Duodenal mucosa (tissue), 2 donors: ENCODE measurements at regions not wholly inside any gene's neighbourhood (a gene's known extent, or its start where the extent isn't known, plus 50 kb on each side); places are given as distances from the start of the nearest gene placed in this dataset.

Experiments used
- H3K27ac ChIP-seq: one replicate; pipeline ENCODE4 v1.7.0; 2013; ENCODE audit warnings: low read depth, low read length
- H3K27me3 ChIP-seq, 2 donors: one replicate each; pipeline ENCODE4 v1.7.0; 2013; ENCODE audit warnings: low read length in 2 of 2, control low read depth in 1 of 2; ENCODE audit not compliant: insufficient read depth in 2 of 2, control insufficient read depth in 1 of 2
- H3K36me3 ChIP-seq, 2 donors: one replicate each; pipeline ENCODE4 v1.7.0; 2013; ENCODE audit warnings: low read length in 2 of 2, control low read depth in 1 of 2; ENCODE audit not compliant: insufficient read depth in 2 of 2, control insufficient read depth in 1 of 2
- H3K4me1 ChIP-seq, 2 donors: one replicate each; pipeline ENCODE4 v1.7.0; 2013; ENCODE audit warnings: low read length in 2 of 2, control low read depth in 1 of 2; ENCODE audit not compliant: insufficient read depth in 2 of 2, control insufficient read depth in 1 of 2
- H3K4me3 ChIP-seq, 2 donors: one replicate each; pipeline ENCODE4 v1.7.0; 2013; ENCODE audit warnings: low read length in 2 of 2, low read depth in 1 of 2
- H3K9ac ChIP-seq, 2 donors: one replicate each; pipeline ENCODE4 v1.7.0; 2013; ENCODE audit warnings: low read length in 2 of 2, low read depth in 1 of 2
- H3K9me3 ChIP-seq, 2 donors: one replicate each; pipeline ENCODE4 v1.7.0; 2013; ENCODE audit warnings: low read length in 2 of 2, control low read depth in 1 of 2; ENCODE audit not compliant: control insufficient read depth in 1 of 2

DNA sequence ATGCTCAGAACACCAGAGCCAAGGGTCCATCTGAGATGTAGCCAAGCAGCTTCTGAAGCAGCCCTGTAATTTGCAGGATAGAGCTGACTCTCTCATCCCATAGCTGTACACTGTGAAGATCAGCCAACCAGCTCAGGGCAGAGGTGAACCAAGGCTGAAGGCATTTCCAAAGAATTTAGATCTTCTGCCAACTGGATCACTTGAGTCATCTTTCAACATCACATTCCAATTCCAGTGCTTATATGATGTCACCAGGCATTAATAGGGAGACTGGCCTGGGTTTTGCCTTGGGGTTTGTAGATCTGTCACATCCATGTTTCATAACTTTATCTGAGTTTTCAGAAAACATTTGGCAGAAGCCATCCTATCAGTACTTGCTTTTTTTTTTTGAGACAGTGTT lies 98.2 kb downstream of the NR2F2 start:
- Histone ChIP-seq H3K9me3 (no peaks in the 10 kb centered on the region), H3K36me3 (no peaks in the 10 kb centered on the region), H3K9ac (no peak overlapping the region), H3K27me3 (peaks cover 0 to 7% of the 10 kb centered on the region in 2 donors), H3K4me1 (no peaks in the 10 kb centered on the region), H3K27ac (no peak overlapping the region), H3K4me3 (no peak overlapping the region)

DNA sequence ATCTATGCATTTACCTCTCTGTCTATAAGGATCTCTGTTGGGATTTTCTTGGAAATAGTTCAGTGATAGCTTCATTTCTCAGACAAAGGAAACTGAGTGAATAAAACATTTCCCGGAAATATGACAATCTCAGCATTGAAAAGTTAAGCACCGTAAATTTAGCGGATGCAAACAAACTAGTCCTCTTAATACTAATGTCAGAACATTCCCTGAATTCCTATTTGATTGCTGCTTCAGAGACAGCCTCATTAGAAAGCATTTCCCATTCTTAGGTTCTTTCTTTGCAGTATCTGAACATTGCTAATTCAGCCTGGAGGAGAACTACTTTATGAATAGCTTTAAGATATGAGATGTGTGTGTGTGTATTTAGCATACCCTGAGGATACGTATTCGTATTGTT lies 101.3 kb downstream of the NR2F2 start:
- H3K9me3 ChIP-seq: no peaks in the 10 kb centered on the region
- no peak overlapping the region for H3K27ac ChIP-seq
- no peaks in the 10 kb centered on the region for H3K36me3 ChIP-seq
- no peaks in the 10 kb centered on the region for H3K4me1 ChIP-seq
- H3K4me3 ChIP-seq: no peak overlapping the region
- peaks cover 0 to 3% of the 10 kb centered on the region in 2 donors for H3K27me3 ChIP-seq
- H3K9ac ChIP-seq: no peak overlapping the region

DNA sequence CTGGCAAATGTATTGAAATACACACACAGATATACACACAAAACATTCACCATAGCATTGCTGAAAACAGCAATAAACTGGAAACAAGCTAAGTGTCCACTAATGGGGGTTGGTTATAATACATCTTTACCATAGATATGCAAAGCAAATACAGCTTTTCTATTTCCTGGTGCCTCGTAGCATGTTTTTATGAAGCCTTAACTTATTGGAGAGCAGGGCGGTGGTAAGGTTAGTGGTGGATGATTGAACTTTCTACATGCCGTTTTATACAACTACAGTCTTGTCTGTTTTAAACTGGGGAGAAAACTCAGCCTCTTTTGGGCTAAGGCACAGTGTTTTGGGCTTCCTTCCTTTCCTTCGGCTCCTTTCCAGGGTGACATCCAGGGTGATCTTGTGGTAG lies 104.5 kb downstream of the NR2F2 start:
- no peak overlapping the region for H3K27ac ChIP-seq

DNA sequence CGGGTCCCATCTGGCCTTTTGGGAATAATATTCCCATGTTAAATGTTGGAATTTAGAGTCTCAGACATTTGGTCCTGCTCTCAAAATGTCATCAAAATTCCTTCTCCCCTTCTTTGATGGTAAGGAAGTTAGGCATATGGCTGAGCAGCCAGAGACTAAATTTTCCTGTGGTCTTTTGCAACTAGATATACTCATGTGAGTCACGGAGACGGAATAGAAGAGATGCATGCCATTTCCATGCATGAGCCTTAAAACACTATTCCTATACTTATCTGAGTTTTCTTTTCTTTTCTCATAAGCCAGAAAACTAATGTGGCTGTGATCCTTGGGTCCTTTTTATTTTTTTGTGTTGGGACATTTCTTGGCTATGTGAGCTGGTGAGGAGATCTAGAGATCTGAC lies 105.3 kb downstream of the NR2F2 start:
- Histone ChIP-seq H3K27me3 (peaks cover 0 to 3% of the 10 kb centered on the region in 2 donors), H3K36me3 (no peaks in the 10 kb centered on the region), H3K9ac (no peak overlapping the region), H3K27ac (no peak overlapping the region), H3K9me3 (no peaks in the 10 kb centered on the region), H3K4me3 (no peak overlapping the region), H3K4me1 (no peaks in the 10 kb centered on the region)

More for the DNA sequence above, 104.5 kb downstream of the NR2F2 start:
- no peaks in the 10 kb centered on the region for H3K4me1 ChIP-seq
- no peaks in the 10 kb centered on the region for H3K36me3 ChIP-seq
- H3K4me3 ChIP-seq: no peak overlapping the region
- peaks cover 0 to 3% of the 10 kb centered on the region in 2 donors for H3K27me3 ChIP-seq
- H3K9me3 ChIP-seq: no peaks in the 10 kb centered on the region
- no peak overlapping the region for H3K9ac ChIP-seq

DNA sequence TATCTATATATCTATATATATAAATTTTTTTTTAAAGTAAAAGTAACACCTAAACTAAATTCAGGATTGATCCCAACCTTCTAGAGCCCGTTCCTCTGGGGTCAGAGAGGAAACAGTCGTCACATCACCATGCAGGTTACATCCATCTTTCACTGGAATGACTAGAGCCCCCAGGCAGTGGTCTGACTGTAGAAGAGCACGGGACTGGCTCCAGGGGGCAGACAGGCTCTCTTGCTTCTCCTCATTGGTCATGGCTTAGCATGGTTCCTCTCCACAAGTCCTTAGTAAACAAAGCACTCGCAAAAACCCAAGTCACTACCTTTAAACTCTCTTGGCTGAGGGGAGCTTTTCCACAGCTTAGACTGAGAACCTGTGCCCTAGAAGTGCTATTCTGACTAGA lies 110.5 kb downstream of the NR2F2 start:
- no peak overlapping the region for H3K4me3 ChIP-seq
- no peaks in the 10 kb centered on the region for H3K9me3 ChIP-seq
- no peaks in the 10 kb centered on the region for H3K4me1 ChIP-seq
- no peak overlapping the region for H3K9ac ChIP-seq
- H3K27ac ChIP-seq: no peak overlapping the region
- H3K36me3 ChIP-seq: no peaks in the 10 kb centered on the region
- H3K27me3 ChIP-seq: no peaks in the 10 kb centered on the region

DNA sequence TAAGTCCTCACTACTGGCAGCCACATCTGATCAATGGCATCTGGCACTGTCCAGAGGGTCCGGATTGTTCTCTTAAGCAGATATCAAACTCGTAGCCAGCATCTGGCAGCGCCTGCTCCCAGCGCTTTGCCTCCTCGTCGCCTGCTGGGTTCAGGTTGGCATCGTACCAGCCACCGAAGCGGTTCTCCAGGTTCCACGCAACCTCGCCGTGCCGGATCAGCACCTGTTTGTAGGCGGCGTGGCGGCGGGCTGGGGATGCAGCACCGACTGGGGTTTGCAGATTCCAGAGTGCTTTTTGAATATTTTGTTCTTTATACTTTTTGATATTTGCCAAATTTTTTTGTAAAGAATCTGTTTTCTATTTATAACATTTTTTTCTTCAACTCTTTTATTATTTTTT lies 111.6 kb downstream of the NR2F2 start:
- H3K4me1 ChIP-seq: no peaks in the 10 kb centered on the region
- no peak overlapping the region for H3K4me3 ChIP-seq
- H3K27me3 ChIP-seq: no peaks in the 10 kb centered on the region
- H3K9me3 ChIP-seq: no peaks in the 10 kb centered on the region
- no peaks in the 10 kb centered on the region for H3K36me3 ChIP-seq
- no peak overlapping the region for H3K27ac ChIP-seq
- no peak overlapping the region for H3K9ac ChIP-seq

DNA sequence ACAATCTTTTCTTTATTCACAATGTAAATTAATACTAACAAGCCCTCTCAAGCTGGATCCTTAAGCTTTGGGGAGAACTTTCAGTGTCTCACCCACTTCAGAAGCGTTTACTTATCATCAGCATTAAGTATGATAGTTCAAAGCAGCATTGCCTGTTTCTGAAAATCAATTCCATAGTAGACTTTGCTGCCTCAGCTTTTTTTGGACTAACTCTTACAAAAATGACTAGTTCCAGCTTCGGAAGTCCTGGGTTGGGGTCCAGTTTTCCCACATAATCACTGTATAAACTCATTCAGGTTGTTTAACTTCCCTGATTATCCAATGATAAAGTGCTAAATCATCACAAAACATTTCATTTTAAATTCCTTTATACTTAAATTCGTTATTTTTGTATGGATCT lies 114.4 kb downstream of the NR2F2 start:
- H3K27me3 ChIP-seq: no peaks in the 10 kb centered on the region
- H3K36me3 ChIP-seq: no peaks in the 10 kb centered on the region
- H3K27ac ChIP-seq: no peak overlapping the region
- H3K4me1 ChIP-seq: no peaks in the 10 kb centered on the region
- H3K9me3 ChIP-seq: no peaks in the 10 kb centered on the region
- no peak overlapping the region for H3K9ac ChIP-seq
- H3K4me3 ChIP-seq: no peak overlapping the region

DNA sequence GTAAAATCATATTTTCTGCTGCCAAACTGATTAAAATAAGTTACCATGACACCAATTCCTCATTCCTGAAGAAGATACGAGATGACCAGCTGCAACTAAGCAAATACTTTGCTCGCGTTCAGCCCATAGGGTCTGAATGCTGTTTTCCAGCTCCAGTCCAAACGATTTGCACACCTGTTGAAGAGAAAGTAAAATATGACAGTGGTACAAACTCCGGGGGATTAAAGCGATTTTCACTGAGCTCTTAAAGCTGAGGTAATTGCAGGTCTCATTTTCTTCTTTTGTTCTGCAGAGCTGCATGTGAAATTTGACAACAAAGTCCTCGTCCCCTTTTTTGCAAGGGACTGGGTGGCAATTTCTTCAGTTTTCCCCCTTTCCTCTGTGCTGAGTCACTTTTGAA lies 118.4 kb downstream of the NR2F2 start:
- H3K9ac ChIP-seq: no peak overlapping the region
- H3K4me3 ChIP-seq: no peak overlapping the region
- H3K4me1 ChIP-seq: no peaks in the 10 kb centered on the region

DNA sequence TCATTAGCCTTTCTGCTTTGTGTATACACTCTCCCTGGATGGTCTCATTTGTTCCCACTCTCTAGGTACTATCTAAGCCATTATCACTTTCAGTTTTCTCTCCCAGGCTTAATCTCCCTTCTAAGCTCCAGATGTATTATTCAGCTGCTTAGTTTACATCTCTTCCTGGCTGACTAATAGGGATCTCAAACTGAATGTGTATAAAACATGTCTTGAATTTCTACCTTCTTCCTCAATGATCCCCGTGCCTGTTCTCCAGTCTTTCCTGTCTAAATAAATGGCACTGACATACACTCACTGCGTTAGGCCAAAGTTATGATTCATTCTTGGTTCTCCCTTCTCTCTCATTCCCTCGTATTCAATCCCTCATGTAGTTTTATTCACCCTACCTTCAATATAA lies 127.3 kb downstream of the NR2F2 start:
- Histone ChIP-seq H3K9ac (no peak overlapping the region), H3K4me3 (no peak overlapping the region), H3K36me3 (no peaks in the 10 kb centered on the region), H3K4me1 (no peaks in the 10 kb centered on the region), H3K9me3 (no peaks in the 10 kb centered on the region), H3K27ac (no peak overlapping the region), H3K27me3 (no peaks in the 10 kb centered on the region)

More for the DNA sequence above, 118.4 kb downstream of the NR2F2 start:
- Histone ChIP-seq H3K36me3 (no peaks in the 10 kb centered on the region), H3K9me3 (no peaks in the 10 kb centered on the region), H3K27ac (no peak overlapping the region), H3K27me3 (no peaks in the 10 kb centered on the region)

DNA sequence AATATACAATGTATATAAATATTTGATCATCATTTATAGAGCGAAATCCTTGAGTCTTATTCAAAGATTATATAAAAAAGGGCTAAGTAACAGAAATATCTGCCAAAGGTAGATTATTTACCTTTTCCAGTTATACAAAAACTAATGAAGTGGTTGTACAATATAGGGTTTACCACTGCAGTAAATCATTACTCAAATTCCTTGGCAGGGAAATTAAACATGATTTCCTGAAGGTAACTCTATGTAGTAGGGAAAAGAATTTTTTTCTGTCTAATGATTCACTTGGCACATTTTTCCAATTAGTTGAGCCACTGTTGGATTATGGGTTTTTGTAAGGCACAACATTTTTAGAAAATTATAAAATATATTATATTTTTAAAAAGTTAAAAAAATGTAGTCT lies 129.6 kb downstream of the NR2F2 start:
- no peaks in the 10 kb centered on the region for H3K9me3 ChIP-seq
- no peak overlapping the region for H3K27ac ChIP-seq
- no peak overlapping the region for H3K9ac ChIP-seq
- no peaks in the 10 kb centered on the region for H3K27me3 ChIP-seq
- no peak overlapping the region for H3K4me3 ChIP-seq
- H3K4me1 ChIP-seq: no peaks in the 10 kb centered on the region
- no peaks in the 10 kb centered on the region for H3K36me3 ChIP-seq
